ENCODE measurements at regions not wholly inside any gene's neighbourhood (a gene's known extent, or its start where the extent isn't known, plus 50 kb on each side); places are given as distances from the start of the nearest gene placed in this dataset.

DNA sequence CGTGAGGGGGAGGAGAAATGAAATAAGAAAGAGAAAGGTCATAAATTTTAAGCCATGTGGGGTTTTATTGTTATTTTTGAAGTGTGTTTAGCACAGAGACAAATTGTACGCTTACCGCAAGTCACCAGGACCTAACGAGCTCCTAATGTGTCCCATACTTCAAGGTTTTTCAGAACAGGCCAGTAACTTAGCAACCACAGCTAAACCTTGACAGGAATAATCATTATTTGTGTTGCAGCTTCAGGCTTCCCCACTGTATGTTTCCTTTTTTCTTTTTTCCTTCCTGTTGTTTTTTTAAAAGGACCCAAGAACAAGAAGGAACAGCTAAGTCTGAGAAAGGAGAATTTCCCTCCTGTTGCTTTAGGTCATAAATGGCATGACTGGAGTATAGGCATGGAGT, 160.8 kb downstream of the TUSC7 start:
- no peak for TF ChIP-seq CTCF (IDR thresholded peaks at IDR 0.05)
- TF ChIP-seq POLR2A (IDR thresholded peaks at IDR 0.05) = no peak
